Muscle of back (tissue), 3 donors: ENCODE measurements at regions not wholly inside any gene's neighbourhood (a gene's known extent, or its start where the extent isn't known, plus 50 kb on each side); places are given as distances from the start of the nearest gene placed in this dataset.
A peak's percentile ranks its signal among the peaks of the same experiment; 100 is the strongest.

Experiments
- DNase-seq, 3 donors: peaks; one replicate each; pipeline versions ENCODE4 v3.0.0 to v3.0.0-alpha.2; 2013

DNA sequence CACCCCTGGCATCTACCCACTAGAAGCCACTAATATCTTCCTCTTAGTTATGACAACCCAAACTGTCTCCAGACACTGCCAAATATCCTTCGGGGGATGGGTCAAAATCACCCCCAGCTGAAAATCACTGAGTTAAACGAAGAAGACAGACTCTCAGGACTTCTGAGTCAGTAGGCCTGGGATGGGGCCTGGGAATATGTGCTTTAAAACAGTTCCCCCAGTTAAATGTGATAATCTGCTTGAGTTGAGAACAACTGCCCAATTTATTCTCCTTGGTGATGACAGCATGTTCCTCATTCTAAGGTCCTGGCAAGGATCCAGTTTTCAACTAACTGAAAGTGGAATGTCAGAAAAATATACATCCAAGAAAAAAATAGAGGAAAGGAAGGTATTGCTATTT is 52.4 kb downstream of the CBLL2 start:
- peak; percentile 13 to 65 (median 24) for DNase-seq

DNA sequence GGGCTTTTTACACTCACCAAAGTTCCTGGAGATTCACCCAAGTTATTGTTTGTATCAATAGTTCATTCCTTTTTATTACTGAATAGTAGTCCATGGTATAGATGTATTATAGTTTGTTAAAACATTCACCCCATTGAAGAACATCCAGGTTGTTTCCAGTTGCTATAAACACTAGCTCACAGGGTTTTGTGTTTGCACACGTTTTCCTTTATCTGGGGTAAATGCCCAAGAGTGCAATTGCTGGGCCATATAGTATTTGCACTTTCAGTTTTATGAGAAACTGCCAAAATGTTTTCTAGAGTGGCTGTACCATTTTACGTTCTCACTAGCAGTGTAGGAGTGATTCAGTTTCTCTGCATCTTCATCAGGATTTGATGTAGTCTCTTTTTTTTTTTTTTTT is 57.1 kb downstream of the CBLL2 start:
- DNase-seq = no peak

DNA sequence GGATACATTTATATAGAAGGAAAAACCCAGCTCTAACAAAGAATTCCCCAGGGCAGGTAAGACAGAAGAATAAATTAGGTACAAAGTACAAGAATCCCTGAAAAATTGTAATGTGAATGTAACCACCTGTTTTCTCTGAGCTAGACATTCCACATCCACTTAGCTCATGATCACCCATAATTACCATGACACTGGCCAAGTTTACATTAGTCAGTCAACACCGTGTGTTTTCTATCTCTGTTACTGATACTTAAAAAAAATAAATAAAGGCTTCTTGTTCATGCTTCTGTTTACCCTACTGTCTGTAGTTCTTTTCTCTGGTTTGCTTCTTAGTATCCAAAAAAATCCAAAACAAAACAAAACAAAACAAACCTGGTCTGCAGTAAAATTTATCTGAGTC is 66.0 kb downstream of the CBLL2 start:
- no peak for DNase-seq

DNA sequence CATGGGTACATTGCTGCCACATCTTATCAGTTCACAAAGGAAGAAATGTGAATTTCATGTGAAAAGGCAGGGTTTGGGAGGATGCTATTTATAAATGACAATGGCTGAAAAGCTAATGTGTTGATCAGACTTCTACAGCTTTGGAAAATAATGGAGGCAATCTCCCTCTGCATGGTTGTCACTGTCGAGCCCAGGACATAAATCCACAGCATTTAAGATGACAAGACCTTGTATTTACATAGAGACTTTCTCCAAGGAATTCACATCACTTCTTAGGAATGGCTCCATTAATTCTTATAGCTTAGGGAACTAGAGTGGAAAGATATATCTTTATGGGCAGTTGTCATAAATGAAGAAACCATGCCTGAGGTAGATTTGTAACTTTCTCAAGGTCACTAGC is 66.7 kb downstream of the CBLL2 start:
- DNase-seq = no peak

DNA sequence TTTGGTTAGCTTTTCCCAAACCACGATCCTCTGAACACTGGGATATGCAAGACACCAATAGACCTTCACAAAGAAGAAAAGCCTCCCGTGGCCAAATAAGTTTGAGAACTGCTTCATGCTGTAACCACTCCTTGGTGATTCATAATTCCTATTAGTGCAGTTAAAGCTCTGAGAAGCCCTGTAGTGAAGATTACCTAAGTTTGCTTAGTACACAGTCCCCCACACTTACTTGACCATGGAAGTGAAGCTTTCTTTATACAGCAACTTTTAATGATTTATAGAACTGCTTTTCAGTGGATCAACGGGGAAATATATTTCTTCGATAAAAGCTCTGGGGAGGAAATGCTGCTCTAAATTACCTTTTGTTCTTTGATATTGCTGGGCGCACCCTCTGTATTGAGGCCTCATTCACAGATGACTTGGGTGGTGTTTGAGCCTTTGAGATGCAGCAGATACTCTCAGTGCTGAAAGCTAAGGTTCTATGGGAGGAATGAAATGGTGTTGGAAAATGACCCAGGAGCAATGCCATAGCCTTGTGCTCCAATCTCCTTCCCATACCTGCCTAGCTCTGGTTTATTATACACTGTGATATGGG is 67.4 kb downstream of the CBLL2 start:
- DNase-seq = no peak

DNA sequence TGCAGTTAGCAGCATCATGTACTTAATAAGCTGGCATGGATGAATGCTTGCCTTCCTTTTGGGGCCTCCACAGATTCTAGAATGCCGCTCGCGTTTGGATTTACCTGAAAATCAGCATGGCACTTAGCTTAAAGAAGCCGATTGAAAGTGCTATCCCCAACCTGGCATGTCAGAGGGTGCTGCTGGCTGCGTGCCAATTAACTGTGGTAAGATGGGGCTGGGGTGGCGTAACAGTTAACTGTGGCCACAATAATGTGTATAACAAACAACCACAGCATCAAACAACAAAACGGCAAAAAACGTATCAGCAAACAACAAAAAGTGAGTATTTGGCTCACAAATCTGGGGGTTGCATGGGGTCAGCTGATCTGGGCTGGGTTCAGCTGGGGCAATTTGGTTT is 70.5 kb downstream of the CBLL2 start:
- no peak for DNase-seq

DNA sequence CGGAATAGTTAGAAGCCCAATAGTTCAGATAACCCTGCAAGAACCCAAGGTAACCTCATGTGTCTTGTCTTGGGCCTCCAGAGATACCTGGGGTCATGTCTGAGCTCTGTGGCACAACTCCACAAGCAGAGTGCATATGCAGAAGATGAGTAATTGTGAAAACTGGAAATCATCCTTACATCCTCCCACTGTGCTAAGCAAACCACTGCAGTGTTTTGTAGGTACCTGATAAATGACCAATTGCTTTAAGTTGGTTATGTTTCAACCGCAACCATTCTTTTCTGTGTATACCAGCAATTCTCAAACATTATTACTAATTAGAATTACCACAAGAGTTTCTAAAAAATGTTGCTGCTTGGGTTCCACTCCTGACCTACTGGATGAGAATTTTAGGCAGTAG is 73.2 kb downstream of the CBLL2 start:
- no peak for DNase-seq

DNA sequence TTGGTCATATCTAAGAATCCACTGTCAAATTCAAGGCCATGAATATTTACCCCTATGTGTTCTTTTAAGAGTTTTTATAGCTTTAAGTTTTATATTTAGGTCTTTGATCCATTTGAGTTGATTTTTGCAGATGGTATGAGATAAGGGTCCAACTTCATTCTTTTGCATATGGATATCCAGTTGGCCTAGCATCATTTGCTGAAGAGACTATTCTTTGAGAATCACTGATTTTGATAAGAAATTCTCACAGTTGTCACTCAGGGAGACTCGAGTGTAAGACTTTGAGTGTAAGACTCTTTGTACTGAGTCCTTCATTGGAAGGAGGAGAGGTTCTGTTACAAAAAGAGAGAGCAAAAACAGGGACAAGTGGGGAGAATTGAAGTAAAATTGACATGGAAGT is 74.8 kb downstream of the CBLL2 start:
- no peak for DNase-seq

DNA sequence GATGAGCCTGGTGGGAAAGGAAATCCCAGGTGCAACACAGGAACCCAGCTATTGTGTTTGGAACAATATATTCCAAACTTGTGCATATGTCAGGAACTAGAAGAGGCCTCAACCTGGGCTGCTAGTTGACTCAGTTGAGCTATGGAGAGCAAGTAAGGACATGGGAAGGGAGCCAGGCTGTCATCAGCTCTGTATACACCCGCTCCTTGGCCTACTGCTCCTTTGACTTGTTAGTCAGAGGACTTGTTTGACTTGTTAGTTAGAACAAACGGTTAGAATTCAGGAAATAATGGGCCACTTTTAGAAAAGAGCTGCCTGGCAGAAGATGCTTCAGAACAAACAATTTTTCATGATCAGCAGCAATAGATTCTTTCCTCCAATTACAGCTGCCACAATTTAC is 76.4 kb downstream of the CBLL2 start:
- no peak for DNase-seq

DNA sequence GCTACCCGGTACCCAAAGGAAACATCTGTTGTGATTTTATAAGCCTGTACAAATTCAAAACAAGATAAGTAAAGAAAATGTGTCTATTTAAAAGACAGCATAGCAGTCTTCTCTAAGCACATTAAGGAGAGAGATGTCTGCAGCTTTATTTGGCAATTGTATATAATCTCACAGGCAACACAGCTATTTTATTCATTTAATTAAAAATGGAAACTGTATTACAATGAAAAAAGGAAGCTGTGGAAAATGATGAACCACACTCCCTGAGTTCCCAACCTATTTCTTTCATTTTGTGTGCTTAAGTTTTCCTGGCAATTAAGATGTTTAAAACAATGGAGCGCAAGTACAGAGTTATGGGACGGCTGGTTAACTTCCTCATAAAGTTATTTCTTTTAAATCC is 78.4 kb downstream of the CBLL2 start:
- DNase-seq = no peak

DNA sequence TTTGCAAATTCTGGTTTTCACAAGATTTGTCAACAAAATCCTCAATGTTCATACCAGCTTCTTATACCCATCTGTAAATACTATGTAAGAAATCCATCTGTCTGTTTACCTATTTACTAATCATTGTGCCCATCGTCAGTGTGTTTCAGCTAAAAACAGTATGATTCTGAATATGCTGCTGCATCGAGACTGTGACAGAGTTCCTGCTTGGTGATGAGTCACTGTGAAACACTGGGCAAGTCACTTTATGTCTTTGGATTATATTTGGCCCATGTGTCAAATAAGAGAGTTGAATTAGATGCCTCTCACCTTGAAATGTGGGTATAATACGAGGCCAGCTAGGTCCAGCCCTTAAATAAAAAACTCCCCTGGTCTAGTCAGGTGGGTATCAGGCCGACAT is 79.3 kb downstream of the CBLL2 start:
- DNase-seq = no peak

DNA sequence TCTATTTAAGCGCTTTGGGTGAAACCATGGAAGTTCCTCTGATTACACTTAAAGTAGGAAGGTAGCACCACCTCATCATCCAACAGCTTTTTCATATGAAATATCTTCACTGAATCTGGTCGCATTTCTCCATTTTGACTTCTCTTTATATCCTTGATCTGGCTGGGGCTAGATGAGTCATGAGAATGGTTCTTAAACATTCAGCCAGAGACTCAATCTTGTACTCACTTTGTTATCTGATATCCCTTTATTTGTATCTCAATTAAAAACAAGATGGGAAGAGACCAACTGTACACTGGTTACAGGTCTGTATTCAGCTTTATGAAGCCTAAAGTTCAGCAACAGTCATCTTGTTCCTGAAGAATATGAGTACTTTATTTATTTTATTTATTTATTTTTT is 84.9 kb downstream of the CBLL2 start:
- no peak for DNase-seq

DNA sequence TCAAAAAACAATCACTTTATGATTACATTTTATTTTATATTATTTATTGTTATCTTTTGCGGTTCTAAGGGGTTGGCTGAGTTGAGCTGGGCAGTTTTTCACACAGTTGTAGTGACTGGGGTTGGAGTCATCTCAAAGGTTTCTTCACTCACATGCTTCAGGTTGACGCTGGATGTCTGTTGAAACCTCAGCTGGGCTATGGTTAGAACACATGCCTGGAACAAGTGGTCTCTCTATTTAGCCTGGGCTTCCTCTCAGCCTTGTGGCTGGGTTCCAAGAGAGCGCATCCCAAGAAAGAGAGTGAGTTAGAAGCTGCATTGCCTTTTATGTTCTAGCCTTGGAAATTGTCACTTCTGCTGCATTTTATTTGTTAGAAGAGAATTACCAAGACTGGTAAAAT is 87.4 kb downstream of the CBLL2 start:
- DNase-seq = peak in 1 of 3 donors; percentile 15

DNA sequence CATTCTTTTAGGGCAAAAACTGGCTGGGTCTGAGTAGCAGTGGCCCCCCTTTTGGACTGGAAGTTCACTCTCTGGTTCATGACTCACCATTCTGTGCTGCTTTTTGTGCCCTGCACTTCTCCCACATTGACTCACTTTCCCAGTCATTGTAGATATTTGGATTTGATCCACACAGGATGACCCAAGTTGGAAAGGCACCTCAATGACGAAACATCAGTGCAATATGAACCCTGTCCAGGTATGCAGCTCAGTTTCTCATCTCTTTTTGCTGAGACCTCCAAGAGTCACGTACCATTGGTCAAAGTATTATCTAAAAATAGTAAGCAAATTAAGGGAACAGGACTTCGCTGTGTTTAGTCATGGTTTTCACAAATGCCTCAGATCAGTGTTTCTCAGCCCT is 92.7 kb downstream of the CBLL2 start:
- peak in 1 of 3 donors; percentile 57 for DNase-seq

DNA sequence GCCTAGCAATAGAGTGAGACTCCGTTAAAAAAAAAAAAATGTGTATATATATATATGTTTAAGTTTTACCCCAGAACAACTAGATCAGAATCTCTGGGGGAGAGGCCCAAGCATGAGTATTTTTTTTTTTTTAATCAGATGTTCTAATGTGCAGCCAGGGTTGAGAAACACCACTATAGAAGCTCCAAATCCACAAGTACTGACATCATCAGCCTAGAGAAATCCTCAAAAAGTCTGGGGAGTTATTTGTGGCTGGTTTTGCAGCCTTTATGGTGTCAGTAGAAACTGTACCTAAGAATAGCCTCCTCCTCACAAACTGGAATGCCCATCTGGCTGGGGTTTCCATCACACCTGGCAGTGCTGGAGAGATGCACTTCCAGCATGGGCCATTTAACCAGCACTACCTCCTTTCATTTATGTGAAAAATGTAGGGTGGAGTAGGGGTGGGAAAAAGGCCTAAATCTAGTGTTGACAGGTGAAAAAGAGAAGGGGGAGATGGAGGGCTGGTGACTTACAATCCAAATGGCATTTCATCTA is 93.5 kb downstream of the CBLL2 start:
- no peak for DNase-seq

DNA sequence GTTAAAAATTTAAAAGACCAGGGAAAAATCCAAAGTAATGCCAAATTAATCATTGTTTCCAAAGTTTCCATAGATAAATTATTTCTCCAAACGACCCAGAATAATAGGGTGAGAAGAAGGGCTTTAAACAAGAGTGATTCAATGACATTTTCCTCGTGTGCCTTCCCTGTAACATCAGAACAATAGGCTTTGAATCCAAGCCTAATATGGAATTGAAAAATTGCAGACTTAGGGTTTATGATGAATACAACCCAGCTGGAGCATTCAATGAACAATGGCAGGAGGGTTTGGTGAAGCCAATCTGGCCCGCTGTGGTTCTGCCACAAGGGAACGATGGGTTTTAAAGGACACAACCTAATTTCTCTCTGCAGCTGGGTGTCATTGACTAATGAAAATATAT is 94.2 kb downstream of the CBLL2 start:
- no peak for DNase-seq

DNA sequence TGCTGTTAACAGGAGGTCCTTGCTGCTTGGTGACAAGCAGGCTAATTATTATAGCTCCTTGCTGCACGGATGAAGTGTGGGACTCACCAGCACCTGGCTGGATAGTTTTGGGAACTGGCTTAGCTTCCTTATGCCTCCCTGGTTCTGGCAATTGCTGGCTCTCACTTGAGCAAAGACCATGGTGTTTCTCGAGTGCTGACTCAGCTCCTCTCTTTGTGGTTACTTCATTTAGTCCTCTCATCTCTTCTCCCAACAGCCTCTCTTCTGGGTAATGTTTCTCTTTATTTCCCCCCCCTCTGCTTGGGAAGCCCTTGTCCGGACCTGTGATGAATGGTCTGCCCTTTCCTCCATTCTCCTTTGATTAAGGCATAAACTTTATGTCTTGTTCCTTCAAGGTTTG is 100.4 kb downstream of the CBLL2 start:
- DNase-seq = no peak

DNA sequence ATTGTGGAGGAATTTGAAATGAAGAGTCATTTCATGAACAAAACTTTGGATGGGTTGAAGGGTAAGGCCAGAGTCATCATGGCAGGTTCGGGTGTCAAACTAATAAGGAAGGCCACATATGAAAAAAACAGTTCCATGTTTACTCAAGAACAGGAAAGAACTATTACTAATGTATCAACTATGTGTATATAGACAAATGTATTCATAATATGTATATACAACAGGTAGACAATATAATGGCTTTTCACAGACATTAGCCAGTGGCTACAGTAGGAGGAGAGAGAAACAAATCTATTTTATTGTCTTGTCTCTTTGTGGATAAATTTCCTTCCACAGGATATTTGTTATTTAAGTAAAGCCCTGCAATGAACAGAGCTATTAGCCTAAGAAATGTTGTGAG is 101.1 kb downstream of the CBLL2 start:
- no peak for DNase-seq

DNA sequence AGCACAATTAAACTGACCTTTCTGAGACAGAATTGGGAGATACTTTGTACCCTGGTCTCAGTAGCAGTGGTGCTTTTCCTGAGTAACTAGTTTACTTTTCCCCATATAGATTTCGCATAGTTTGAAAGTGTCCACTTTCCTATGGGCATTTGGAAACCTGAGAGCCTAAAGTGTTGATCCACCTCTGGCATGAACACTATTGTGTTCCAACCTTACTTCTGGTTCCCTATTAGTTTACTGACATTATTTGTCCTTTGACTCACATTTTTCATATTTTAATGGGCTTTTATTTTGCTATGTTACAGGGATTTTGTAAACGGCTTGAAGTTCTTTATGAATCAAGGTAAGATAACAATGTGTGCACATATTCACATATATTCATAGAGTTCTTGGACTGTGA is 103.7 kb downstream of the CBLL2 start:
- DNase-seq = no peak

DNA sequence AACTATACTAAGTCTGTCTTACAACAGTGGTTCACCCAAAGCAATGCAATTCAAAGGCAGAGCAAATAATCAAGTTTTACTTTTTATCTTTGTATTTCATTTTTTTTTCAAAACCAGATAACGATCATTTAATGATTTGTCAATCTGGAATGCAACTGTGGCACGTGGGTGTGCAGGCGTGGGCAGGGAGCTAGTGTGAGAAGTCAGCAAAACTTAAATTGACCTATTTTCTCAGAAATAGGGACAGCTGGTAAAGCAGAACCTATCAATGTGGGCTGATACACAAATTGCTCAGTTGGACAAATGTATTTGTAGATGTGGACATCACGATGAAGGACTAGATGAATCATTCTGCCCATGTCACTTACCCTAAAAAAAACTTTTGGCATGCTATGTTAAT is 105.6 kb downstream of the CBLL2 start:
- no peak for DNase-seq

DNA sequence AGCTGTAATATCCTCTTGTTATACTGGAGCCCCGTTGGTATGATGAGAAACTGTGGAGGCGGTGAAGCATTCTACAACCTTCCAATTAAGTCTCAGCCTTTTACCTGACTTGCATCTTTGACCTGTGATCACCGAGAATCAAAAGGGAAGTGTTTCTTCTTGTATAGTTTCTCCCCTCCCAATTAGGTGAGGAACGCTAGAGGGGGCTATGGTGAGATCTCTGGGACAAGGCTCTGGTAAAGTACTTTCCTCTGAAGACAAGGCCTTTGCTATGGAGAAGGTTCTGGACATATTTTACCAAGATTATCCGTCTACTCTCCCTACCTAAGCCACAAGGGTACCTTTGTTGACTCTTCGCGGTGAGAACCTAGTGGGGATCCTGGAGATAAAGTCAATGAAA is 111.3 kb downstream of the CBLL2 start:
- DNase-seq = no peak

DNA sequence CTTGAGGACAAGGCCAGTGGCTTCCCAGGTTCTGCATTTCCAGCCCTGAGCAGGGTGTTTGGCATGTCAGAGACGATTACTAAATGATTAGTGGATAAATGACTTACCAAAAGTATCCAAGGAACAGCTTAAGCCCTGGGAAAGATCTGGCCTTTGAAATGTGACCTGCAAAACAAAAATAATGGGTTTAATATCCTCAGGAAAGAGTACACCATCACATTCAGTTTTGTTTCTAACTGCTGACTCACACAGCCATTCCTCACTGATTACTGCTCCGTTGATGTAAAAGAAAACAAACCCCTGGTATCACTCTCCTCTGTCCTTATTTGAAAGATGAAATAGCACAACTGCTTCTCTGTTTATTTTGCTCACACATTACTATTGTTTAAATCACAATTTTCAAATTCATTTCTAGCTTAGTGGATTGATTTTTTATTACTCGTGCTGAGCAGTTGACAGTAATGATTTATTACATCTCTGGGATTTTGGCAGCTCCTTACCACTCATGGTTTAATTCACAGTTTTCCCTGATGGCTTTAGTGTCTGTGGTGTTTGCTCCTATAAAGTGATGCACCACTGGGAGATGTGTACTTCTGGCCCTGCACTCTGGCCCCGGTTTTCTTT is 117.0 kb downstream of the CBLL2 start:
- DNase-seq = peak in 2 of 3 donors; percentile 15 to 54

DNA sequence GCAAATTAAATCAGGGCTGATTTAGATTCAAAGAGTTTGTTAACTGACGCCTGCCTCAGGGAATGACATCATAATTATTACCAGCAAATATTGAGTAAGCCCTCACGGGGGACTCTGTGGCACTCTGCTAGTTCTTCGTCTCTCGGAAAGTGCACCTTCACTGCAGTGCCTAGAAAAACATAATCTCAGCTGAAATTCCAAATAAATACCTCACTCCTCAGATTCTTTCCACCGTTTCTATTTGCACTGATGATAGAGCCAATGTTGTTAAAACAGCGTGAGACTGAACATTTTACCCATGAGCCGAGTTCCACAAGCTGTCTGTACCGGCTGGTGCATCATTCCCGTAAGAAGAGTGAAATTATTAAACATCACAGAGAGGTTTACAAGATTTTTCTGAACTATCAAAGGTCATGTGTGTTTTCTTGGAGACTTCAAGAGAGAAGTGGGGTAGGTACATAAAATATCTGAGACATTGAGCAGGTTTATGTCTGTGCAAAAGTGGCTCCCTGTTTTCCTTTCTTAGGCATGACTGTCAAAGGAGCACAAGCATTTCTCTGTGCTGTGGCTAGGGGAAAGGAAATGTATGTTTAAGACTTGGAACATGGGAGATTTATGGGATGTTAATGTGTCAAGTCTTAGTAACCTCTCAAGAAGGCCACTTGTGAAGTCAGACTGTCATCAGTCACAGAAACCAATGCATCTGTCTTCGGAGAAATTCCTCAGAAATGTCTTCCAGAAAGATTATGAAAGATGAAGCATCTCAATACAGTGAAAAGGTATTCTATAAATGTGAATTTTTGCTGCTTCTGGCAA is 119.6 kb downstream of the CBLL2 start:
- DNase-seq = peak in 2 of 3 donors; percentile 3 to 44
